Stomach (tissue), 4 donors: ENCODE measurements at regions not wholly inside any gene's neighbourhood (a gene's known extent, or its start where the extent isn't known, plus 50 kb on each side); places are given as distances from the start of the nearest gene placed in this dataset.

Experiments used
- CTCF ChIP-seq, 7 experiments: fragments of 450-650 bp in 4 of 7; fragments of 200-600 bp in 3 of 7; sonication (generic) in 3 of 7; IDR thresholded peaks; one replicate each; pipeline ENCODE4 v1.5.1; 2016 to 2019; ENCODE audit warnings: antibody characterized with exemption in 7 of 7, control low read depth in 2 of 7, mild to moderate bottlenecking in 1 of 7
- EP300 ChIP-seq: sonication (generic); formaldehyde crosslinking; IDR thresholded peaks from one replicate; pipeline ENCODE4 v1.6.1; 2017; ENCODE audit warnings: antibody characterized with exemption
- POLR2A ChIP-seq, 4 donors: fragments of 450-650 bp; IDR thresholded peaks; one replicate each; pipeline ENCODE4 v1.6.1; 2016; ENCODE audit warnings: antibody characterized with exemption in 4 of 4, control low read depth in 2 of 4, mild to moderate bottlenecking in 1 of 4, moderate library complexity in 1 of 4

- TF ChIP-seq CTCF (IDR thresholded peaks at IDR 0.05) (no peak), POLR2A (IDR thresholded peaks at IDR 0.05) (no peak), EP300 (no peak)
Observed at GRCh38 chr11:135002236-135002635, 590.2 kb upstream of the B3GAT1 start.
